ENCODE measurements at regions not wholly inside any gene's neighbourhood (a gene's known extent, or its start where the extent isn't known, plus 50 kb on each side); places are given as distances from the start of the nearest gene placed in this dataset.

DNA sequence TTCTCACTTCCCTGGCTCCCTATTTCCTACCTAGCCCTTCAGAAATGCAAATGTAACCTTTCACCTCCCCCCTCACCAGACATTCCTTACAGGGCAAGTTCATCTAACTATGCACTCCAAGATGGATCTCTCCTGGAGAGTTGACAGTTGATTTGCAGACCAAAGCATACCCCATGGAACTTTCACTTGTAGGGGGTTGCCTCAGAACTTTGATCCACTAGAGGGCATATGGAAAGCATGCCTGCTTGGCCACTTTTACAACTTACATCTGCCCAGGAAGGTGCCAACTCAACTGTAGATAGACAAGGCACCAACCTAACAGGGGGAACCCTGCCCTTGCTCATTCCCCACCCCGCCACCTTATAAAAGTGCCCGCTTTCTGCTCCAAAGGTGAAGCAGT lies 187.8 kb downstream of the NXNL2 start:
- TF ChIP-seq POLR2A (IDR thresholded peaks at IDR 0.05) (no peak), EP300 (IDR thresholded peaks at IDR 0.05) (no peak)
- TF ChIP-seq, protein P1, sequence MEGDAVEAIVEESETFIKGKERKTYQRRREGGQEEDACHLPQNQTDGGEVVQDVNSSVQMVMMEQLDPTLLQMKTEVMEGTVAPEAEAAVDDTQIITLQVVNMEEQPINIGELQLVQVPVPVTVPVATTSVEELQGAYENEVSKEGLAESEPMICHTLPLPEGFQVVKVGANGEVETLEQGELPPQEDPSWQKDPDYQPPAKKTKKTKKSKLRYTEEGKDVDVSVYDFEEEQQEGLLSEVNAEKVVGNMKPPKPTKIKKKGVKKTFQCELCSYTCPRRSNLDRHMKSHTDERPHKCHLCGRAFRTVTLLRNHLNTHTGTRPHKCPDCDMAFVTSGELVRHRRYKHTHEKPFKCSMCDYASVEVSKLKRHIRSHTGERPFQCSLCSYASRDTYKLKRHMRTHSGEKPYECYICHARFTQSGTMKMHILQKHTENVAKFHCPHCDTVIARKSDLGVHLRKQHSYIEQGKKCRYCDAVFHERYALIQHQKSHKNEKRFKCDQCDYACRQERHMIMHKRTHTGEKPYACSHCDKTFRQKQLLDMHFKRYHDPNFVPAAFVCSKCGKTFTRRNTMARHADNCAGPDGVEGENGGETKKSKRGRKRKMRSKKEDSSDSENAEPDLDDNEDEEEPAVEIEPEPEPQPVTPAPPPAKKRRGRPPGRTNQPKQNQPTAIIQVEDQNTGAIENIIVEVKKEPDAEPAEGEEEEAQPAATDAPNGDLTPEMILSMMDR (IDR thresholded peaks at IDR 0.05): no peak
- no peaks in the 10 kb centered on the region for H3K27me3 ChIP-seq
- no peak overlapping the region for H3K27ac ChIP-seq
- H3K4me1 ChIP-seq (ENCODE audit: insufficient read depth): no peaks in the 10 kb centered on the region
- H3K36me3 ChIP-seq: no peaks in the 10 kb centered on the region
- H3K9me3 ChIP-seq: no peaks in the 10 kb centered on the region
- no peak for DNase-seq
- intact Hi-C loops (cut with DNase I): no loop called here
- no peak overlapping the region for H3K4me3 ChIP-seq
- WGBS, 3 donors: 97 to 100% (median 98%) methylated on average over 2 of the region's 2 CpGs

DNA sequence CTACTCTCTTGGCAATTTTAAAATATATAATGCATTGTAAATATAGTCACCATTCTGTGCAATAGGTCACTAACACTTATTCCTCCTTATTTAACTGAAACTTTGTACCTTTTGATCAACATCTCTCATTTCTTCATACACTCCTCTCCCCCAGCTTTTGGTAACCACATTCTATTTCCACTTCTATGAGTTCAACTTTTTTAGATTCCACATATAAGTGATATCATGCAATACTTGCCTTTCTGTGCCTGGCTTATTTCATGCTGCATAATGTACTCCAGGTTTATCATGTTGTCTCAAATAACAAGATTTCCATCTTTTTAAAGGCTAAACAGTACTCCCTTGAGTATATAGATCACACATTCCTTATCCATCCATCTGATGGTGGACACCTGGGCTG lies 188.8 kb downstream of the NXNL2 start:
- no peaks in the 10 kb centered on the region for H3K27me3 ChIP-seq
- no peak for DNase-seq
- H3K4me1 ChIP-seq (ENCODE audit: insufficient read depth): no peaks in the 10 kb centered on the region
- no peak overlapping the region for H3K4me3 ChIP-seq
- H3K9me3 ChIP-seq: no peaks in the 10 kb centered on the region
- intact Hi-C loops (cut with DNase I): no loop called here
- H3K36me3 ChIP-seq: no peaks in the 10 kb centered on the region
- TF ChIP-seq POLR2A (IDR thresholded peaks at IDR 0.05): no peak
- no peak for TF ChIP-seq EP300 (IDR thresholded peaks at IDR 0.05)
- TF ChIP-seq, protein P1 (IDR thresholded peaks at IDR 0.05): no peak
- no peak overlapping the region for H3K27ac ChIP-seq

- WGBS, 3 donors: 32 to 37% (median 33%) methylated on average over 5 of the region's 5 CpGs
- TF ChIP-seq, protein P1 (IDR thresholded peaks at IDR 0.05): no peak
- TF ChIP-seq EP300 (IDR thresholded peaks at IDR 0.05): no peak
- no peak for TF ChIP-seq POLR2A (IDR thresholded peaks at IDR 0.05)
- intact Hi-C loops (cut with DNase I): no loop called here
These were observed 189.4 kb downstream of the NXNL2 start for GRCh38 chr9:88724331-88724730.

DNA sequence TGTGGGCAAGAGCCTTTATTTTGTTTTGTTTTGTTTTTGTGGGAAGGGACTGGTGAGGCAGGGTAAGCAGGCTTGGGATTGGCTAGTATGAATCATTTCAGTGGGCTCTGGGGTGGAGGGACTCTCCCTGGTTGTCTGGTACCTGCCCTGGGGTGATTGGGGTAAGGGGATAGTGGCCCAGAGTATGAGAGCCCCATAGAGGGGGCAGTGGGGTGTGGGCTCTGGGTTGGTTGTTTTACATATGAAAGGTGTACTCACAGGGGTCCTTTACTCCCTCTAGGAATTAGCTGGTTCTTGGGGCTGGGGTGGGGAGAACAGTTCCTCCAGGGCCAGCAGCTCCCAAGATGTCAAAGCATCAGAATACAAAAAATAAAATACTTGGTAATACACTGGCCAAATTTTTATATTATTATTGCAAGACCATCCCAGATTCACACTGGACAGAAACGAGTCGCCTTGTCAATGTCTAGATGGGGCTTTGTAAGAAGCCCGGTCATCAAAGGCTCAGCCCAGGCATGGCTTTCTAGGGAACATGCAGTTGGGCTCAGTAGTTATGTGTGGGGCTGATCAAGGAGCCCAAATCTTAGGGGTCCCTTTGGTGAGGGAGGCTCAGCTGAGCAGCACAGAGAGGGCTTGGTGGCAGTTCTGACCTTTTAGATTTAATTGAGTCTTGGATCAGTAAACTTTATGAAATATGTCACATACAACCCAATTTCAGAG lies 190.5 kb downstream of the NXNL2 start:
- intact Hi-C loops (cut with DNase I): no loop called here
- H3K9me3 ChIP-seq: no peaks in the 10 kb centered on the region
- H3K4me1 ChIP-seq (ENCODE audit: insufficient read depth): no peaks in the 10 kb centered on the region
- no peak overlapping the region for H3K27ac ChIP-seq
- H3K36me3 ChIP-seq: no peaks in the 10 kb centered on the region
- TF ChIP-seq, protein P1 (IDR thresholded peaks at IDR 0.05): no peak
- TF ChIP-seq EP300 (IDR thresholded peaks at IDR 0.05) (no peak), POLR2A (IDR thresholded peaks at IDR 0.05) (no peak)
- H3K27me3 ChIP-seq: no peaks in the 10 kb centered on the region
- no peak for DNase-seq
- 81 to 87% (median 85%) methylated on average over 3 of the region's 3 CpGs for WGBS, 3 donors
- H3K4me3 ChIP-seq: no peak overlapping the region

More at GRCh38 chr9:88724331-88724730, 189.4 kb downstream of the NXNL2 start:
- Histone ChIP-seq H3K4me3 (no peak overlapping the region), H3K27ac (no peak overlapping the region), H3K9me3 (no peaks in the 10 kb centered on the region), H3K4me1 (ENCODE audit: insufficient read depth) (no peaks in the 10 kb centered on the region), H3K36me3 (no peaks in the 10 kb centered on the region), H3K27me3 (no peaks in the 10 kb centered on the region)
- no peak for DNase-seq

Measured in ovary (tissue), 7 donors.